ENCODE measurements at regions not wholly inside any gene's neighbourhood (a gene's known extent, or its start where the extent isn't known, plus 50 kb on each side); places are given as distances from the start of the nearest gene placed in this dataset.
"Not testable (repeated sequence)": the region's sequence is repeated elsewhere in the genome, so short reads cannot be mapped to it uniquely, and the experiment has no call there.

- no peaks in the 10 kb centered on the region for H3K9me3 ChIP-seq (ENCODE audit: control insufficient read depth, insufficient read depth, low read length)
- no peak overlapping the region for H3K9ac ChIP-seq (ENCODE audit: low read depth, low read length)
- H3K4me1 ChIP-seq (ENCODE audit: insufficient read depth, low read length), result no peaks in the 10 kb centered on the region; the same call in 1 of the 2 replicates
- H3K36me3 ChIP-seq (ENCODE audit: insufficient read depth, low read length), result no peaks in the 10 kb centered on the region
These were observed 185.8 kb upstream of the JADE1 start for GRCh38 chr4:128623508-128624215.

GRCh38 chr4:128620279-128620965 is 189.1 kb upstream of the JADE1 start:
- H3K4me1 ChIP-seq (ENCODE audit: insufficient read depth, low read length); H3K9ac ChIP-seq (ENCODE audit: low read depth, low read length); H3K9me3 ChIP-seq (ENCODE audit: control insufficient read depth, insufficient read depth, low read length); H3K36me3 ChIP-seq (ENCODE audit: insufficient read depth, low read length): not testable (repeated sequence)

- H3K36me3 ChIP-seq (ENCODE audit: insufficient read depth, low read length), result no peaks in the 10 kb centered on the region
- no peak overlapping the region for H3K9ac ChIP-seq (ENCODE audit: low read depth, low read length)
- H3K4me1 ChIP-seq (ENCODE audit: insufficient read depth, low read length), result no peaks in the 10 kb centered on the region
- no peaks in the 10 kb centered on the region for H3K9me3 ChIP-seq (ENCODE audit: control insufficient read depth, insufficient read depth, low read length)
These were observed 194.3 kb upstream of the JADE1 start for GRCh38 chr4:128615197-128615596.

GRCh38 chr4:128608006-128608405 is 201.5 kb upstream of the JADE1 start:
- H3K36me3 ChIP-seq (ENCODE audit: insufficient read depth, low read length), result no peaks in the 10 kb centered on the region
- H3K4me1 ChIP-seq (ENCODE audit: insufficient read depth, low read length), result peaks cover 11% of the 10 kb centered on the region
- no peaks in the 10 kb centered on the region for H3K9me3 ChIP-seq (ENCODE audit: control insufficient read depth, insufficient read depth, low read length)
- no peak overlapping the region for H3K9ac ChIP-seq (ENCODE audit: low read depth, low read length)

GRCh38 chr4:128606173-128606572 is 203.3 kb upstream of the JADE1 start:
- H3K36me3 ChIP-seq (ENCODE audit: insufficient read depth, low read length), result no peaks in the 10 kb centered on the region
- H3K4me1 ChIP-seq (ENCODE audit: insufficient read depth, low read length), result peaks cover 19% of the 10 kb centered on the region
- no peaks in the 10 kb centered on the region for H3K9me3 ChIP-seq (ENCODE audit: control insufficient read depth, insufficient read depth, low read length)
- no peak overlapping the region for H3K9ac ChIP-seq (ENCODE audit: low read depth, low read length)

GRCh38 chr4:128604840-128605239 is 204.7 kb upstream of the JADE1 start:
- Histone ChIP-seq H3K9ac (ENCODE audit: low read depth, low read length) (no peak overlapping the region), H3K36me3 (ENCODE audit: insufficient read depth, low read length) (no peaks in the 10 kb centered on the region), H3K4me1 (ENCODE audit: insufficient read depth, low read length) (peaks cover 28% of the 10 kb centered on the region), H3K9me3 (ENCODE audit: control insufficient read depth, insufficient read depth, low read length) (no peaks in the 10 kb centered on the region)

GRCh38 chr4:128604204-128604603 is 205.3 kb upstream of the JADE1 start:
- H3K4me1 ChIP-seq (ENCODE audit: insufficient read depth, low read length), result peaks cover 33% of the 10 kb centered on the region

GRCh38 chr4:128603081-128603480 is 206.4 kb upstream of the JADE1 start:
- Histone ChIP-seq H3K4me1 (ENCODE audit: insufficient read depth, low read length) (peaks cover 33% of the 10 kb centered on the region), H3K36me3 (ENCODE audit: insufficient read depth, low read length) (no peaks in the 10 kb centered on the region)

More at GRCh38 chr4:128604204-128604603, 205.3 kb upstream of the JADE1 start:
- Histone ChIP-seq H3K9me3 (ENCODE audit: control insufficient read depth, insufficient read depth, low read length) (no peaks in the 10 kb centered on the region), H3K9ac (ENCODE audit: low read depth, low read length) (no peak overlapping the region), H3K36me3 (ENCODE audit: insufficient read depth, low read length) (no peaks in the 10 kb centered on the region)

GRCh38 chr4:128601991-128602695 is 207.4 kb upstream of the JADE1 start:
- Histone ChIP-seq H3K4me1 (ENCODE audit: insufficient read depth, low read length) (peaks cover 33% of the 10 kb centered on the region), H3K9ac (ENCODE audit: low read depth, low read length) (no peak overlapping the region), H3K36me3 (ENCODE audit: insufficient read depth, low read length) (no peaks in the 10 kb centered on the region), H3K9me3 (ENCODE audit: control insufficient read depth, insufficient read depth, low read length) (no peaks in the 10 kb centered on the region)

More at GRCh38 chr4:128603081-128603480, 206.4 kb upstream of the JADE1 start:
- Histone ChIP-seq H3K9ac (ENCODE audit: low read depth, low read length) (no peak overlapping the region), H3K9me3 (ENCODE audit: control insufficient read depth, insufficient read depth, low read length) (no peaks in the 10 kb centered on the region)

GRCh38 chr4:128600996-128601871 is 208.3 kb upstream of the JADE1 start:
- peak overlapping the region; percentile 21; the same call in 1 of the 2 replicates for H3K9ac ChIP-seq (ENCODE audit: low read depth, low read length)
- H3K36me3 ChIP-seq (ENCODE audit: insufficient read depth, low read length), result no peaks in the 10 kb centered on the region
- H3K4me1 ChIP-seq (ENCODE audit: insufficient read depth, low read length), result peaks cover 30% of the 10 kb centered on the region
- no peaks in the 10 kb centered on the region for H3K9me3 ChIP-seq (ENCODE audit: control insufficient read depth, insufficient read depth, low read length)

- H3K36me3 ChIP-seq (ENCODE audit: insufficient read depth, low read length), result no peaks in the 10 kb centered on the region
- peak overlapping the region; percentile 21; the same call in 1 of the 2 replicates for H3K9ac ChIP-seq (ENCODE audit: low read depth, low read length)
- H3K9me3 ChIP-seq (ENCODE audit: control insufficient read depth, insufficient read depth, low read length), result no peaks in the 10 kb centered on the region
- H3K4me1 ChIP-seq (ENCODE audit: insufficient read depth, low read length), result peaks cover 30% of the 10 kb centered on the region
These were observed 209.1 kb upstream of the JADE1 start for GRCh38 chr4:128600410-128600809.

- Histone ChIP-seq H3K9me3 (ENCODE audit: control insufficient read depth, insufficient read depth, low read length) (peaks cover 8% of the 10 kb centered on the region), H3K9ac (ENCODE audit: low read depth, low read length) (no peak overlapping the region), H3K4me1 (ENCODE audit: insufficient read depth, low read length) (peaks cover 22% of the 10 kb centered on the region), H3K36me3 (ENCODE audit: insufficient read depth, low read length) (no peaks in the 10 kb centered on the region)
These were observed 212.0 kb upstream of the JADE1 start for GRCh38 chr4:128597500-128597899.

- Histone ChIP-seq H3K9me3 (ENCODE audit: control insufficient read depth, insufficient read depth, low read length) (peaks cover 11% of the 10 kb centered on the region), H3K36me3 (ENCODE audit: insufficient read depth, low read length) (no peaks in the 10 kb centered on the region), H3K9ac (ENCODE audit: low read depth, low read length) (no peak overlapping the region), H3K4me1 (ENCODE audit: insufficient read depth, low read length) (peaks cover 20% of the 10 kb centered on the region)
These were observed 212.6 kb upstream of the JADE1 start for GRCh38 chr4:128596853-128597252.

- H3K9ac ChIP-seq (ENCODE audit: low read depth, low read length), result no peak overlapping the region
- H3K36me3 ChIP-seq (ENCODE audit: insufficient read depth, low read length), result no peaks in the 10 kb centered on the region
- peaks cover 11% of the 10 kb centered on the region for H3K9me3 ChIP-seq (ENCODE audit: control insufficient read depth, insufficient read depth, low read length)
- peaks cover 20% of the 10 kb centered on the region for H3K4me1 ChIP-seq (ENCODE audit: insufficient read depth, low read length)
These were observed 213.4 kb upstream of the JADE1 start for GRCh38 chr4:128596115-128596514.
